ENCODE measurements at regions not wholly inside any gene's neighbourhood (a gene's known extent, or its start where the extent isn't known, plus 50 kb on each side); places are given as distances from the start of the nearest gene placed in this dataset.

DNA sequence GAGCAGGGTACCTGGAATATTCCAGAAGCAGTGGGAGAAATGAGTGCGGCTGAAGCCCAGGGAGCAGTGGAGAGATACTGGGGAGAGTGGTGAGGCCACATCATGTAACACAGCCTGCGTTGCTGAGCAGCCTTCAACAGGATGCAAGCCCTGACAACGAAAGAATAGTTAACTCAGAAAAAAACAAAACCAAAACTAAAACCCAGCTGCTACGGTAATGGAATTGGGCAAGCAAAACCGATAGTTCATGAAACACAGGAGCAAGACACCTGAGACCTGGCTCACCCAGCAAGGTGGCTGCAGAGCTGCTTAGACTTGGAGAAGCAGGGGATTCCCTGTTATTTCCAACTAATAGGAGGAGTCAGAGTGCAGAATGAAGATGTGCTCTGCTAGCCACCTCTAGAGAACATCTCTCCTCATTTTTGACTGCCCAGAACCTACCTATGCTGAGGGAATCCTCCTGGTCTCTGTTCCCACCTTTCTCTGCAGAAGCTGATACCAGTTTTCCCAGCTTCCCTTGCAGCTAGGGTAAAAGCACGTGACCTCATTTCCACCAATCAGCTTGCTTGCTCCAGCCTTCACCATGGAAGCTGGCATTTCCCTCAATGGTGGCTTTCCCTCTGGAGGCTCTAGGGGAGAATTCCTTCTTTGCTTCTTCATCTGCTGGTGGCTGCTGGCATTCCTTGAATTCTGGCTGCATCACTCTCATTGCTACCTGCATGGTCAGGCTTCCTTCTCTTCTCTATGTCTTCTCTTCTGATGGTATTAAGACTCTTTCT lies 59.4 kb upstream of the XYLT1 start:
- peak; percentile 27 for DNase-seq

DNA sequence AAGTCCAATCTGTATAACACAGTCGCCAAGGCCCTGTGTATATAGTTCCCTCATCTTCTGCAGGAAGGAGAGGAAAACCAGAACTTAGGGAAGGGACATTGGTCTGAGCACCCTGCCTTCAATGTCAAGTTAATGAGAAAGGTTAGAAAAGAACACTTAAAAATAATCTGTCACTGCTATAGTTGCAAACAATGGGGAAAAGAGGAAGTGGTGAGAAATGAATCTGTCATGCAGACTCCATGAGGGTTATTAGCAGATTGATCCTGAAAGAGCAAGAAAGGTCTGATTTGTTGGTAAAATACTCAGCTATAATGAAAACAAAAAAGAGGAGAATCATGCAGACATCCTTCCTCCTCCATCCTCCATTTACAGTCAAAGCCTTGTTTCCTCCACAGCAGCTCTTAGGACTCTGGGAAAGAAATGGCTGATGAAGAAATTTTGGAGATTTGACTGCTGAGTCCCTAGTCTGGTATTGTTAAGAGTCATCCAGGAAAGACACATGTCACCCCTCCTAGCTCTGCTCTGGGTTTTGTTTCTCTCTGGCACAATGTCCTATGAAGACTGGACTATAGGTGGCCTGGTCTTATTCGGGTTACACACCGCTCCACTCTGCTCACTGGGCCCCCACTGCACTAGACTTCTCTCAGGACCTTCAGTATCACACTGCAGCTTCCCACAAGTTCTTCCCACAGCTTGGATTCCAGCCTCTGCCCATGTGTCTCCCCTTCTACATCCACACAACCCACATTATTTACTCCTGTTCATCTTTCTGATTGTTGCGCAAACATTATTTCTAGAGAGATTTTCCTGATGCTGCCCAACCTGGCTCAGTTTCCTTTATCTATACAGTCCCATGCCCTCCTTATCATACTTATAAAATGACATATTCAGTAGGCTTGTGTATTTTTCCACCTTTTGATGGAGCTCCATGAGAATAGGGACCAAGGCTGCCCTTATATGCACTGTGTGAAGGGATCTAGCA lies 56.5 kb upstream of the XYLT1 start:
- no peak for DNase-seq

DNA sequence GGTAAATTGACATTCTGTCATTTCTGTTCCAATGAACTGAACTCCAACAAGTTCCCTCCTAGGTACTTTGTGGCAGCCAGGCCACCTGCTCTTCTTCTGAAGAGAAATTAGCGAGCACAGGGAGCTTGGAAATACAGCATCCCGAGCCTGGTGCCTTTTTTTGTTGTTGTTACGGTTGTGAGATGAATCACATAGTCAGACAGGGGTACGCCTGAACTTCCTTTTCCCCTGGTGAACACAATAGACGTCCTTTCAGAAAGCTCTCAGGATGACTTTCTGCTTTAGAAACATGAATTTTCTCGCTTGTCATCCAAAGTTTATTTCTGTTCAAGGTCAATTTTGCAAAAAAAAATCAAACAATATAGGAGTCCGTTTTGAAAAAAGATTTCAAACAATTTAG lies 53.9 kb upstream of the XYLT1 start:
- no peak for DNase-seq

DNA sequence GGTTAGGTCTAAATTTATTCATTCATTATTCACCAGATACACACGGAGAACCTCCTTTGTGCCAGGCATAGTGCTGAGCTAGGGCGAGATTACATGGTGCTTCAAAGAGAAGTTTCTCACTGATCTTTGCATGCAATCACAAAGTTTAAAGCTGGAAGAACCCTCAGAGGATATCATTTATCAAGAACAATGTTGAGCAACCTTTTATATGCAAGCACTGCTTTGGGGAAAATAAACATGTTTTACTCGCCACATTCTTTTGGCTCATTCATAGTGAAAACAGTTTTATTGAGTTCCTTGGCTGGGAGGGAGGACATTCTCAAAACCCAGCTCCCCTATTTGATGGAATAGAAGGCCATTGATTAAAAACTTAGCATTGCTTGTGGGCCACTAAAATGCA lies 49.8 kb upstream of the XYLT1 start:
- no peak for DNase-seq
